WTC11 (cell line): ENCODE measurements at regions not wholly inside any gene's neighbourhood (a gene's known extent, or its start where the extent isn't known, plus 50 kb on each side); places are given as distances from the start of the nearest gene placed in this dataset.

Experiments
- ATAC-seq: fragments of 200-7000 bp; cut with Tn5 transposase; 2 replicates; pipeline ENCODE4 v1.10.0; 2021; ENCODE audit warnings: mild to moderate bottlenecking, moderate library complexity
- CTCF ChIA-PET: fragments of 300-600 bp; sonication (Branson Sonifier 250); formaldehyde crosslinking; loops from one replicate; lab custom pipeline; 2021; ENCODE audit warnings: antibody characterized with exemption; lab: Charles Lee
- POLR2A ChIA-PET: fragments of 350-600 bp; sonication (Branson Sonifier 250); formaldehyde crosslinking; loops from one replicate; lab custom pipeline; 2021; ENCODE audit warnings: antibody characterized with exemption; lab: Charles Lee
- DNase-seq: peaks from one replicate; pipeline ENCODE4 v3.0.0; 2021; ENCODE audit warnings: low spot score
- H3K27ac Mint-ChIP-seq: 2 replicates; pipeline ENCODE4 v1.8.0; 2021; ENCODE audit warnings: mixed read lengths
- H3K27me3 Mint-ChIP-seq: 2 replicates; pipeline ENCODE4 v1.8.0; 2021; ENCODE audit warnings: low read depth, mild to moderate bottlenecking, moderate library complexity, mixed read lengths
- H3K36me3 Mint-ChIP-seq: 2 replicates; pipeline ENCODE4 v1.8.0; 2021; ENCODE audit warnings: mixed read lengths
- H3K4me1 Mint-ChIP-seq: 2 replicates; pipeline ENCODE4 v1.8.0; 2022; ENCODE audit warnings: mixed read lengths
- H3K4me3 Mint-ChIP-seq: 2 replicates; pipeline ENCODE4 v1.8.0; 2021; ENCODE audit warnings: mild to moderate bottlenecking, moderate library complexity, mixed read lengths
- H3K9me3 Mint-ChIP-seq: 2 replicates; pipeline ENCODE4 v1.8.0; 2021; ENCODE audit warnings: mixed read lengths
- ATF3 ChIP-seq: sonication (generic); formaldehyde crosslinking; conservative IDR thresholded peaks from 2 replicates; pipeline ENCODE4 v1.8.1; 2022; ENCODE audit warnings: mild to moderate bottlenecking, missing genetic modification reagents
- ATF6 ChIP-seq: sonication (generic); formaldehyde crosslinking; IDR thresholded peaks from 2 replicates; pipeline ENCODE4 v1.8.1; 2023; ENCODE audit warnings: mild to moderate bottlenecking, missing genetic modification reagents
- CREB1 ChIP-seq: sonication (generic); formaldehyde crosslinking; IDR thresholded peaks from 2 replicates; pipeline ENCODE4 v1.8.0; 2023; ENCODE audit warnings: mild to moderate bottlenecking, missing genetic modification reagents
- CREM ChIP-seq: sonication (generic); formaldehyde crosslinking; IDR thresholded peaks from 2 replicates; pipeline ENCODE4 v1.8.1; 2022; ENCODE audit warnings: mild to moderate bottlenecking, missing genetic modification reagents, moderate library complexity
- ELF4 ChIP-seq: sonication (generic); formaldehyde crosslinking; IDR thresholded peaks from 2 replicates; pipeline ENCODE4 v1.8.1; 2022; ENCODE audit warnings: low read depth, mild to moderate bottlenecking, moderate library complexity, missing genetic modification reagents
- ESRRA ChIP-seq: sonication (generic); formaldehyde crosslinking; IDR thresholded peaks from 2 replicates; pipeline ENCODE4 v1.8.1; 2022; ENCODE audit warnings: mild to moderate bottlenecking, missing genetic modification reagents, borderline replicate concordance
- ETV6 ChIP-seq: sonication (generic); formaldehyde crosslinking; IDR thresholded peaks from 2 replicates; pipeline ENCODE4 v1.8.1; 2022; ENCODE audit warnings: mild to moderate bottlenecking, missing genetic modification reagents
- FOXP4 ChIP-seq: sonication (generic); formaldehyde crosslinking; IDR thresholded peaks from 2 replicates; pipeline ENCODE4 v1.8.0; 2022; ENCODE audit warnings: mild to moderate bottlenecking, missing genetic modification reagents
- GTF2I ChIP-seq: fragments of 250-450 bp; sonication (Bioruptor Pico); conservative IDR thresholded peaks from 2 replicates; pipeline ENCODE4 v1.4.0; 2021; ENCODE audit warnings: mild to moderate bottlenecking
- HMGA2 ChIP-seq: fragments of 250-450 bp; sonication (Bioruptor Pico); IDR thresholded peaks from 2 replicates; pipeline ENCODE4 v1.4.0; 2021; ENCODE audit warnings: mild to moderate bottlenecking, moderate library complexity
- JUN ChIP-seq: sonication (generic); formaldehyde crosslinking; IDR thresholded peaks from 2 replicates; pipeline ENCODE4 v1.8.0; 2023; ENCODE audit warnings: mild to moderate bottlenecking, missing genetic modification reagents
- KAT7 ChIP-seq: sonication (generic); formaldehyde crosslinking; IDR thresholded peaks from 2 replicates; pipeline ENCODE4 v1.8.1; 2023; ENCODE audit warnings: missing genetic modification reagents, mild to moderate bottlenecking, borderline replicate concordance
- OVOL2 ChIP-seq: fragments of 250-450 bp; sonication (Bioruptor Pico); IDR thresholded peaks from 2 replicates; pipeline ENCODE4 v1.9.0; 2021; ENCODE audit warnings: mild to moderate bottlenecking, borderline replicate concordance
- PREB ChIP-seq: sonication (generic); formaldehyde crosslinking; IDR thresholded peaks from 2 replicates; pipeline ENCODE4 v1.8.1; 2022; ENCODE audit warnings: mild to moderate bottlenecking, missing genetic modification reagents, moderate library complexity, borderline replicate concordance
- SMAD4 ChIP-seq: sonication (generic); formaldehyde crosslinking; IDR thresholded peaks from 2 replicates; pipeline ENCODE4 v1.8.0; 2022; ENCODE audit warnings: mild to moderate bottlenecking, missing genetic modification reagents
- SOX15 ChIP-seq: fragments of 250-450 bp; sonication (Bioruptor Pico); IDR thresholded peaks from 2 replicates; pipeline ENCODE4 v1.9.0; 2021; ENCODE audit warnings: mild to moderate bottlenecking
- TEAD1 ChIP-seq: sonication (generic); formaldehyde crosslinking; IDR thresholded peaks from 2 replicates; pipeline ENCODE4 v1.8.0; 2022; ENCODE audit warnings: mild to moderate bottlenecking, missing genetic modification reagents
- ZBTB43 ChIP-seq: sonication (generic); formaldehyde crosslinking; IDR thresholded peaks from 2 replicates; pipeline ENCODE4 v1.8.1; 2023; ENCODE audit warnings: mild to moderate bottlenecking, missing genetic modification reagents
- ZNF396 ChIP-seq: fragments of 250-450 bp; sonication (Bioruptor Pico); IDR thresholded peaks from 2 replicates; pipeline ENCODE4 v1.8.0; 2021; ENCODE audit warnings: mild to moderate bottlenecking, moderate library complexity, borderline replicate concordance
- ZNF416 ChIP-seq: fragments of 250-450 bp; sonication (Bioruptor Pico); IDR thresholded peaks from 2 replicates; pipeline ENCODE4 v1.9.0; 2021; ENCODE audit warnings: mild to moderate bottlenecking, inconsistent platforms
- ZNF423 ChIP-seq: fragments of 250-450 bp; sonication (Bioruptor Pico); IDR thresholded peaks from 2 replicates; pipeline ENCODE4 v2.1.2; 2022; ENCODE audit warnings: mild to moderate bottlenecking, moderate library complexity

GRCh38 chr1:103194984-103195383 is 86.7 kb upstream of the COL11A1 start (continued):
- TF ChIP-seq ATF6 (no peak), ESRRA (CRISPR knock-in tag) (no peak), HMGA2 (CRISPR knock-in tag) (no peak)

- POLR2A ChIA-PET = no interaction called here
- H3K4me1 Mint-ChIP-seq = no peaks in the 10 kb centered on the region
- DNase-seq (no peak), ATAC-seq (no peak)
- H3K27me3 Mint-ChIP-seq = no peaks in the 10 kb centered on the region
- CTCF ChIA-PET = no interaction called here
- H3K36me3 Mint-ChIP-seq = no peaks in the 10 kb centered on the region
- H3K4me3 Mint-ChIP-seq = no peak overlapping the region
- no peak for TF ChIP-seq OVOL2
- no peak for TF ChIP-seq ATF3
- no peak for TF ChIP-seq ZNF416
- no peak overlapping the region for H3K27ac Mint-ChIP-seq
- H3K9me3 Mint-ChIP-seq = no peaks in the 10 kb centered on the region
Observed at GRCh38 chr1:103194060-103194459, 85.7 kb upstream of the COL11A1 start.

- Mint-ChIP-seq H3K27me3 (no peaks in the 10 kb centered on the region), H3K4me1 (no peaks in the 10 kb centered on the region), H3K27ac (no peak overlapping the region), H3K9me3 (no peaks in the 10 kb centered on the region), H3K4me3 (no peak overlapping the region), H3K36me3 (no peaks in the 10 kb centered on the region)
- DNase-seq (no peak), ATAC-seq (no peak)
- TF ChIP-seq JUN (CRISPR knock-in tag) = no peak
- no peak for TF ChIP-seq ETV6 (CRISPR knock-in tag)
- no peak for TF ChIP-seq PREB (CRISPR knock-in tag)
- TF ChIP-seq ELF4 (CRISPR knock-in tag) = no peak
- TF ChIP-seq KAT7 (CRISPR knock-in tag) = no peak
- TF ChIP-seq CREM (CRISPR knock-in tag) = no peak
- TF ChIP-seq TEAD1 = no peak
- TF ChIP-seq GTF2I (CRISPR knock-in tag) = no peak
- no peak for TF ChIP-seq FOXP4
- TF ChIP-seq ZBTB43 = no peak
- no peak for TF ChIP-seq ATF3
- no peak for TF ChIP-seq ZNF396 (CRISPR knock-in tag)
- TF ChIP-seq SOX15 (CRISPR knock-in tag) = no peak
- TF ChIP-seq ZNF423 (CRISPR knock-in tag) = no peak
- no peak for TF ChIP-seq SMAD4 (CRISPR knock-in tag)
- no peak for TF ChIP-seq CREB1
- CTCF ChIA-PET = no interaction called here
- POLR2A ChIA-PET = no interaction called here
Observed at GRCh38 chr1:103191327-103191726, 83.0 kb upstream of the COL11A1 start.
